Gastroesophageal sphincter (tissue), 4 donors: ENCODE measurements at regions not wholly inside any gene's neighbourhood (a gene's known extent, or its start where the extent isn't known, plus 50 kb on each side); places are given as distances from the start of the nearest gene placed in this dataset.

Experiments
- ATAC-seq: fragments of 150-250 bp; one replicate; pipeline ENCODE4 v1.9.1; 2016; ENCODE audit warnings: mild to moderate bottlenecking, moderate library complexity
- H3K27ac ChIP-seq, 4 donors: fragments of 200-600 bp; sonication (generic) in 3 of 4; 1 replicate in 3 of 4; 2 replicates in 1 of 4; pipeline ENCODE4 v1.5.1; 2016 to 2019
- H3K27me3 ChIP-seq: fragments of 200-600 bp; sonication (generic); one replicate; pipeline ENCODE4 v1.5.1; 2019
- H3K36me3 ChIP-seq, 2 donors: fragments of 200-600 bp; sonication (generic); one replicate each; pipeline ENCODE4 v1.5.1; 2019; ENCODE audit warnings: control low read depth in 1 of 2
- H3K4me1 ChIP-seq, 3 donors: fragments of 200-600 bp; sonication (generic); 1 replicate in 2 of 3; 2 replicates in 1 of 3; pipeline ENCODE4 v1.5.1; 2016 to 2019; ENCODE audit warnings: control low read depth in 2 of 3
- H3K4me3 ChIP-seq, 2 donors: fragments of 200-600 bp; sonication (generic); one replicate each; pipeline ENCODE4 v1.5.1; 2019; ENCODE audit warnings: mild to moderate bottlenecking in 1 of 2, moderate library complexity in 1 of 2
- H3K9me3 ChIP-seq, 3 donors: fragments of 200-600 bp; sonication (generic); one replicate each; pipeline ENCODE4 v1.5.1; 2017 to 2019; ENCODE audit warnings: control low read depth in 2 of 3
- EP300 ChIP-seq: sonication (generic); formaldehyde crosslinking; IDR thresholded peaks from one replicate; pipeline ENCODE4 v1.6.1; 2017; ENCODE audit warnings: antibody characterized with exemption, mild to moderate bottlenecking
- POLR2A ChIP-seq, 2 donors: fragments of 450-650 bp; IDR thresholded peaks; one replicate each; pipeline ENCODE4 v1.6.1; 2017; ENCODE audit warnings: antibody characterized with exemption in 2 of 2, mild to moderate bottlenecking in 2 of 2, moderate library complexity in 1 of 2
- POLR2AphosphoS5 ChIP-seq: sonication (generic); formaldehyde crosslinking; IDR thresholded peaks from one replicate; pipeline ENCODE4 v1.6.1; 2017; ENCODE audit warnings: antibody characterized with exemption
- WGBS, 2 donors: methylation state at CpG; one replicate each; pipeline ENCODE4 v1.1.5; 2018; ENCODE audit warnings: low coverage in 1 of 2; 5-methylcytosine and 5-hydroxymethylcytosine counted together
- TF ChIP-seq, protein P1 (sequence below), 4 experiments: fragments of 200-600 bp in 2 of 4; fragments of 450-650 bp in 2 of 4; sonication (generic) in 1 of 4; IDR thresholded peaks; one replicate each; pipeline ENCODE4 v1.5.1; 2017 to 2019; ENCODE audit warnings: antibody characterized with exemption in 4 of 4, mild to moderate bottlenecking in 2 of 4, moderate library complexity in 2 of 4

DNA sequence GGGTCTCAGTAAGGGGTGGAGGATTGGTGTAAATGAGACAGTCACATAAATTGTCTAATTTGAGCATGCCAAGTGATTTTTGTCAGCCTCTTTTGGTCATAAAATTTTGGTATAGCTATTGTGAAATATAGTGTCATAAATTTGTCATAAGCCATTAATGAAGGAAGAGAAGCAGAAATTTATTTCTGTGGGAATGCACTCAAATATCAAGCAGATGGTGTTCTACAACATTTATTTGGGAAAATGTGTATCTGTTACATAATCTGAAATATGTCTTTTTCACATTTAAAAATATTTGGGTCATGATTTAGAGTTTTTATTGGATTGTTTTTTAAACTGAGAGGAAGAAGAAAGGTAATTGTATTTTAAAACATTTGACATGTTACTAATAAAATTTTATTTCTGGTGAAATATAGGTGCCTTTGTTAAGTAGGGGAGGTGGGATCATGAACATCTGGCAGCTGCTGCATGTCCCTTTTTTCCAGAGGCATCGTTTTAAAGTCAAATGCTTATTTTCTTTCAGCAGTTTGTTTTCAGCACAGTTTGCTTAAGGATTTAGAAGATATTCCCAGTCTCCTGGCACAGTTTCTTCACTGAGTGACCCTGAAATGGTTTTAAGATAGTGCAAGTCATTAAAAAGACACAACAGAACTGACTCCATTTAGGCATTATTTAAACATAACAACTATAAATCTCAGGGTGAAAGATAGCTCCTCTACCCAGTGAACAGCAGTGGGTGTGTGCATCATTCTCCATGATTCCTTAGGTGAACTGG is 371.7 kb downstream of the SNAPC1 start:
- H3K4me3 ChIP-seq, result no peak overlapping the region
- H3K27me3 ChIP-seq, result peaks cover 29% of the 10 kb centered on the region
- no peaks in the 10 kb centered on the region for H3K36me3 ChIP-seq
- no peaks in the 10 kb centered on the region for H3K9me3 ChIP-seq
- TF ChIP-seq POLR2AphosphoS5, result no peak
- TF ChIP-seq, protein P1, sequence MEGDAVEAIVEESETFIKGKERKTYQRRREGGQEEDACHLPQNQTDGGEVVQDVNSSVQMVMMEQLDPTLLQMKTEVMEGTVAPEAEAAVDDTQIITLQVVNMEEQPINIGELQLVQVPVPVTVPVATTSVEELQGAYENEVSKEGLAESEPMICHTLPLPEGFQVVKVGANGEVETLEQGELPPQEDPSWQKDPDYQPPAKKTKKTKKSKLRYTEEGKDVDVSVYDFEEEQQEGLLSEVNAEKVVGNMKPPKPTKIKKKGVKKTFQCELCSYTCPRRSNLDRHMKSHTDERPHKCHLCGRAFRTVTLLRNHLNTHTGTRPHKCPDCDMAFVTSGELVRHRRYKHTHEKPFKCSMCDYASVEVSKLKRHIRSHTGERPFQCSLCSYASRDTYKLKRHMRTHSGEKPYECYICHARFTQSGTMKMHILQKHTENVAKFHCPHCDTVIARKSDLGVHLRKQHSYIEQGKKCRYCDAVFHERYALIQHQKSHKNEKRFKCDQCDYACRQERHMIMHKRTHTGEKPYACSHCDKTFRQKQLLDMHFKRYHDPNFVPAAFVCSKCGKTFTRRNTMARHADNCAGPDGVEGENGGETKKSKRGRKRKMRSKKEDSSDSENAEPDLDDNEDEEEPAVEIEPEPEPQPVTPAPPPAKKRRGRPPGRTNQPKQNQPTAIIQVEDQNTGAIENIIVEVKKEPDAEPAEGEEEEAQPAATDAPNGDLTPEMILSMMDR (IDR thresholded peaks at IDR 0.05), result no peak
- TF ChIP-seq POLR2A (IDR thresholded peaks at IDR 0.05), result no peak
- TF ChIP-seq EP300, result no peak
- no peak for ATAC-seq
- WGBS, 2 donors, result 0 to 11% methylated on average over 1 of the region's 1 CpG
- no peak overlapping the region for H3K27ac ChIP-seq
- no peaks in the 10 kb centered on the region for H3K4me1 ChIP-seq

DNA sequence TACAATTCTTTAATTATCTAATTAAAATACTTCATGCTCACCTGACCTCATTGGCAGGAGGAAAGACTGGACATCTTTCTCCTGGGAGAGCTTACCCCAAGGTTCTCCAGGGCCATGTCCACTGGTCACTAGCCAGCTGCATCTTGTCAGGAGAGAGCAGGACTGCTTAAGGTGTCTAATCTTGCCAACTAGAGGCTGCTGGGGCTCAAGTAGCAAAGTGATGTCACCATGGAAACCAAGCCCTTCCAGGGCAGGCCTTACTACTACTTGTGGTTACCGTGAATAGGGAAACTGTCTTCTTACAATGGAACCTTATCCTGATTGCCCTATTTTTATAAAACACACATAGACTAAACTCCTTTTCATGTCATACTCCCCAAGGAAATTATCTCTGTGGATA is 376.4 kb downstream of the SNAPC1 start:
- no peaks in the 10 kb centered on the region for H3K4me1 ChIP-seq
- H3K4me3 ChIP-seq, result no peak overlapping the region
- H3K27me3 ChIP-seq, result peaks cover 22% of the 10 kb centered on the region
- TF ChIP-seq POLR2AphosphoS5, result no peak
- no peak for TF ChIP-seq POLR2A (IDR thresholded peaks at IDR 0.05)
- TF ChIP-seq EP300, result no peak
- TF ChIP-seq, protein P1 (IDR thresholded peaks at IDR 0.05), result no peak
- H3K27ac ChIP-seq, result no peak overlapping the region
- H3K36me3 ChIP-seq, result no peaks in the 10 kb centered on the region
- 9% methylated on average over 1 of the region's 1 CpG; no CpG with 5 or more reads in 1 of the 2 donors for WGBS, 2 donors
- H3K9me3 ChIP-seq, result no peaks in the 10 kb centered on the region
- ATAC-seq, result no peak

DNA sequence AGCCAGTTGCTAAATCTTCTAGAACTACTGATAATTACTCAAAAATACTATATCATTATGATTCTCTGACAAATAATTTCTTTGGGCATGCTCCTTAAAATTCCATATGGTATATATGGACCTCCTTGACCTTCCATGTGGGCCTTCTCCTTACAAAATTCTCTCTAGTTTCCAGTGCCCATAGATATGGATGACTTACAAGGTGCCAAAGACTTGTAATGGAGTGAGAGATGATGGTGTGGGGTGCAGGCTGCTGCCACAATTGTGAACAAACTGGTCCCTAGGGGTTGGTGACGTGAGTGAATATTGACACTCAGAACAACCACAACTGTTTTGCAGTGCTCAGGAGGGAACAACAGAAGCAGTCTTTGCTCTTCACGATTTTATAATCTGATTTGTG is 378.9 kb downstream of the SNAPC1 start:
- H3K9me3 ChIP-seq, result no peaks in the 10 kb centered on the region
- no peaks in the 10 kb centered on the region for H3K4me1 ChIP-seq
- H3K27ac ChIP-seq, result no peak overlapping the region
- TF ChIP-seq POLR2AphosphoS5 (no peak), POLR2A (IDR thresholded peaks at IDR 0.05) (no peak), EP300 (no peak)
- TF ChIP-seq, protein P1 (IDR thresholded peaks at IDR 0.05), result no peak
- H3K36me3 ChIP-seq, result no peaks in the 10 kb centered on the region
- no peak for ATAC-seq
- peaks cover 9% of the 10 kb centered on the region for H3K27me3 ChIP-seq
- H3K4me3 ChIP-seq, result no peak overlapping the region
- WGBS, 2 donors, result 65 to 91% methylated on average over 2 of the region's 2 CpGs

DNA sequence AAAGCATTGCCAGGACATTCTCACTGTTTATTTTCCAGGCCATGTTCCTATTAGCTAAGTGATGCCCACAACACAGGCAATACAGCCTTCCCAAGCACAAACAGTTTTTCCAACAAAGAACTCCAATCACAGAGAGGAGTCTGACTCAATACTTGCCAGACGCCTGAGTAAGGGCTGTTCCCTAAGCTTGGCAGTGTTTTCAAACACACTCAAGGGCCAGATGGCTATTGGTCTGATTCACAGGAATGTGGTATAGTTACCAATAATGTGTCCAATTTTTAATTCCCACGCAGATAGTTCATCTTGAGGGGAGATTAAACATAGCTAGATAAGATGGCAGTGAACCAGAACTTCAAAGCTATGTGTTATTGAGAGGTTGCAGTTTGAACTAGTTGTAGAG is 381.0 kb downstream of the SNAPC1 start:
- no peak for TF ChIP-seq POLR2AphosphoS5
- no peak for TF ChIP-seq EP300
- TF ChIP-seq POLR2A (IDR thresholded peaks at IDR 0.05), result no peak
- TF ChIP-seq, protein P1 (IDR thresholded peaks at IDR 0.05), result no peak
- ATAC-seq, result peak; percentile 39
- H3K4me3 ChIP-seq, result no peak overlapping the region
- no peaks in the 10 kb centered on the region for H3K36me3 ChIP-seq
- WGBS, 2 donors, result 20 to 22% methylated on average over 2 of the region's 2 CpGs
- no peaks in the 10 kb centered on the region for H3K4me1 ChIP-seq
- H3K27me3 ChIP-seq, result no peaks in the 10 kb centered on the region
- H3K27ac ChIP-seq, result no peak overlapping the region
- peaks cover 0 to 11% (median 0%) of the 10 kb centered on the region in 3 donors for H3K9me3 ChIP-seq

DNA sequence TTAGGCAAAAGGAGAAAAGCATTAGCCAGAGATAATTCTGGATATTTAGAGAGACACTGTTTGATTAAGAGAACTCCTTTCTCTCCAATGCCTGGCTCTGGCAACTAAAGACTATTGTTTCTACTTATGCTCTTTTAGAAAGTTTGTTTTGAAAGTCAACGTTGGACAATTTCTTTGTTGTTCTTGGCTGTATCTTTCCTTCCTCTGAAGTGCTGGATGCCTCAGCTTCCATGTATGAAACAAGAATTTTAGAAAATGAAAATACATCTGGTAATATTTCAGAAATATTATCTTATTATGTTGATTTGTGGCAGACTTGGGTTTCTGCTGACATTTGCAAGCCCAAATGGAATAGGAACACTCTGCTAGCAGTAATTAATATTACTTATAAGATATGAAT is 382.6 kb downstream of the SNAPC1 start:
- no peaks in the 10 kb centered on the region for H3K27me3 ChIP-seq
- no peaks in the 10 kb centered on the region for H3K4me1 ChIP-seq
- 27 to 38% methylated on average over 1 of the region's 1 CpG for WGBS, 2 donors
- no peak overlapping the region for H3K4me3 ChIP-seq
- TF ChIP-seq, protein P1 (IDR thresholded peaks at IDR 0.05), result no peak
- TF ChIP-seq POLR2AphosphoS5 (no peak), EP300 (no peak), POLR2A (IDR thresholded peaks at IDR 0.05) (no peak)
- no peaks in the 10 kb centered on the region for H3K36me3 ChIP-seq
- no peak overlapping the region for H3K27ac ChIP-seq
- H3K9me3 ChIP-seq, result peaks cover 0 to 22% (median 0%) of the 10 kb centered on the region in 3 donors
- no peak for ATAC-seq
